ENCODE measurements at regions not wholly inside any gene's neighbourhood (a gene's known extent, or its start where the extent isn't known, plus 50 kb on each side); places are given as distances from the start of the nearest gene placed in this dataset.

- Histone ChIP-seq H3K9me3 (ENCODE audit: control insufficient read depth, insufficient read depth, low read length) (peaks cover 9% of the 10 kb centered on the region; the same call in 1 of the 2 replicates), H2BK20ac (ENCODE audit: low read depth, low read length) (no peak overlapping the region), H3K27me3 (ENCODE audit: control insufficient read depth, insufficient read depth, low read length) (no peaks in the 10 kb centered on the region), H3K9ac (ENCODE audit: low read depth, low read length) (no peak overlapping the region), H3K4me1 (ENCODE audit: control insufficient read depth, insufficient read depth, low read length) (no peaks in the 10 kb centered on the region), H3K4me2 (ENCODE audit: low read depth, low read length) (no peak overlapping the region), H3K79me1 (ENCODE audit: low read depth in 1 of 2, low read length in 2 of 2) (no peaks in the 10 kb centered on the region), H4K8ac (ENCODE audit: low read depth in 2 of 2, low read length in 2 of 2) (no peak overlapping the region), H3K56ac (ENCODE audit: extremely low read depth, insufficient read depth, low read length) (no peak overlapping the region), H4K5ac (ENCODE audit: low read depth, low read length) (no peak overlapping the region), H2BK5ac (ENCODE audit: low read depth, low read length, poor library complexity, severe bottlenecking) (no peak overlapping the region), H4K20me1 (ENCODE audit: insufficient read depth, low read length) (no peaks in the 10 kb centered on the region), H3K18ac (ENCODE audit: low read depth, low read length) (no peak overlapping the region), H3K4ac (ENCODE audit: low read depth, low read length) (no peak overlapping the region), H2AK9ac (replicated peaks; ENCODE audit: low read depth, low read length, poor library complexity) (no peak overlapping the region), H2BK120ac (ENCODE audit: low read depth, low read length) (no peak overlapping the region), H3K9me1 (ENCODE audit: insufficient read depth, low read length) (no peaks in the 10 kb centered on the region), H2AK5ac (ENCODE audit: low read depth, low read length) (no peak overlapping the region), H3K36me3 (ENCODE audit: control insufficient read depth, insufficient read depth, low read length) (no peaks in the 10 kb centered on the region), H3K27ac (ENCODE audit: insufficient read depth, low read length) (no peak overlapping the region), H3K23ac (ENCODE audit: low read depth, low read length) (no peak overlapping the region), H4K91ac (ENCODE audit: insufficient read depth, low read depth, low read length) (no peak overlapping the region), H3K4me3 (ENCODE audit: insufficient read depth, low read depth, low read length) (no peak overlapping the region), H3K14ac (replicated peaks; ENCODE audit: low read depth, low read length) (no peak overlapping the region), H2BK15ac (ENCODE audit: low read depth, low read length) (no peak overlapping the region), H2AFZ (replicated peaks; ENCODE audit: low read length, poor library complexity) (no peak overlapping the region)
- TF ChIP-seq MAZ (IDR thresholded peaks at IDR 0.05; ENCODE audit: borderline replicate concordance, low read depth, low read length) (no peak), POLR2A (IDR thresholded peaks at IDR 0.05; ENCODE audit: low read depth, low read length) (no peak), RFX5 (IDR thresholded peaks at IDR 0.05; ENCODE audit: low read depth, low read length) (no peak), CEBPB (IDR thresholded peaks at IDR 0.05; ENCODE audit: low read depth, low read length) (no peak), MXI1 (IDR thresholded peaks at IDR 0.05; ENCODE audit: borderline replicate concordance, low read depth, low read length) (no peak), RAD21 (IDR thresholded peaks at IDR 0.05; ENCODE audit: low read length) (no peak), BHLHE40 (IDR thresholded peaks at IDR 0.05; ENCODE audit: low read depth, low read length) (no peak), SMC3 (IDR thresholded peaks at IDR 0.05; ENCODE audit: low read depth, low read length) (no peak), CHD1 (IDR thresholded peaks at IDR 0.05; ENCODE audit: low read depth, low read length) (no peak), USF2 (IDR thresholded peaks at IDR 0.05; ENCODE audit: low read depth, low read length) (no peak), RCOR1 (IDR thresholded peaks at IDR 0.05; ENCODE audit: insufficient replicate concordance, low read length) (no peak), NFE2L2 (IDR thresholded peaks at IDR 0.05; ENCODE audit: low read depth, low read length) (no peak), FOS (IDR thresholded peaks at IDR 0.05; ENCODE audit: low read depth, low read length) (no peak)
- TF ChIP-seq, protein P1, sequence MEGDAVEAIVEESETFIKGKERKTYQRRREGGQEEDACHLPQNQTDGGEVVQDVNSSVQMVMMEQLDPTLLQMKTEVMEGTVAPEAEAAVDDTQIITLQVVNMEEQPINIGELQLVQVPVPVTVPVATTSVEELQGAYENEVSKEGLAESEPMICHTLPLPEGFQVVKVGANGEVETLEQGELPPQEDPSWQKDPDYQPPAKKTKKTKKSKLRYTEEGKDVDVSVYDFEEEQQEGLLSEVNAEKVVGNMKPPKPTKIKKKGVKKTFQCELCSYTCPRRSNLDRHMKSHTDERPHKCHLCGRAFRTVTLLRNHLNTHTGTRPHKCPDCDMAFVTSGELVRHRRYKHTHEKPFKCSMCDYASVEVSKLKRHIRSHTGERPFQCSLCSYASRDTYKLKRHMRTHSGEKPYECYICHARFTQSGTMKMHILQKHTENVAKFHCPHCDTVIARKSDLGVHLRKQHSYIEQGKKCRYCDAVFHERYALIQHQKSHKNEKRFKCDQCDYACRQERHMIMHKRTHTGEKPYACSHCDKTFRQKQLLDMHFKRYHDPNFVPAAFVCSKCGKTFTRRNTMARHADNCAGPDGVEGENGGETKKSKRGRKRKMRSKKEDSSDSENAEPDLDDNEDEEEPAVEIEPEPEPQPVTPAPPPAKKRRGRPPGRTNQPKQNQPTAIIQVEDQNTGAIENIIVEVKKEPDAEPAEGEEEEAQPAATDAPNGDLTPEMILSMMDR (conservative IDR thresholded peaks at IDR 0.05; ENCODE audit: low read depth, low read length) = no peak
- no peak for ATAC-seq (ENCODE audit: low read depth)
- 30% methylated on average over 2 of the region's 3 CpGs; no CpG with 5 or more reads in 1 of the 2 experiments for WGBS, 2 experiments (ENCODE audit: extremely low coverage in 2 of 2, insufficient read length in 1 of 2)
- BruUV-seq (replicated peaks) = no TSS peak
- in situ Hi-C loops (cut with MboI; ENCODE audit: low sequenced_read_pairs) = no loop called here
- dilution Hi-C loops (cut with HindIII; ENCODE audit: low sequenced_read_pairs, unreplicated experiment) = no loop called here
- CTCF ChIA-PET = no interaction called here
- no peak for DNase-seq
- intact Hi-C loops (cut with micrococcal nuclease) = no loop called here
- POLR2A ChIA-PET (ENCODE audit: unreplicated experiment) = no interaction called here
These were observed 236.5 kb downstream of the SQOR start for GRCh38 chr15:45871121-45871855.

Data from IMR-90 (cell line).